ENCODE measurements at regions not wholly inside any gene's neighbourhood (a gene's known extent, or its start where the extent isn't known, plus 50 kb on each side); places are given as distances from the start of the nearest gene placed in this dataset.

- TF ChIP-seq CTCF (IDR thresholded peaks at IDR 0.05): no peak
- DNase-seq (ENCODE audit: low spot score) (no peak), ATAC-seq (ENCODE audit: low FRiP score) (no peak)
Measured at GRCh38 chr11:100581318-100581717, 105.8 kb upstream of the ARHGAP42 start.

GRCh38 chr11:100584201-100584985 lies 102.7 kb upstream of the ARHGAP42 start:
- ATAC-seq (ENCODE audit: low FRiP score): no peak
- no peak for TF ChIP-seq CTCF (IDR thresholded peaks at IDR 0.05)
- DNase-seq (ENCODE audit: low spot score): no peak

GRCh38 chr11:100585728-100586127 lies 101.4 kb upstream of the ARHGAP42 start:
- DNase-seq (ENCODE audit: low spot score): no peak
- no peak for ATAC-seq (ENCODE audit: low FRiP score)
- no peak for TF ChIP-seq CTCF (IDR thresholded peaks at IDR 0.05)

DNA sequence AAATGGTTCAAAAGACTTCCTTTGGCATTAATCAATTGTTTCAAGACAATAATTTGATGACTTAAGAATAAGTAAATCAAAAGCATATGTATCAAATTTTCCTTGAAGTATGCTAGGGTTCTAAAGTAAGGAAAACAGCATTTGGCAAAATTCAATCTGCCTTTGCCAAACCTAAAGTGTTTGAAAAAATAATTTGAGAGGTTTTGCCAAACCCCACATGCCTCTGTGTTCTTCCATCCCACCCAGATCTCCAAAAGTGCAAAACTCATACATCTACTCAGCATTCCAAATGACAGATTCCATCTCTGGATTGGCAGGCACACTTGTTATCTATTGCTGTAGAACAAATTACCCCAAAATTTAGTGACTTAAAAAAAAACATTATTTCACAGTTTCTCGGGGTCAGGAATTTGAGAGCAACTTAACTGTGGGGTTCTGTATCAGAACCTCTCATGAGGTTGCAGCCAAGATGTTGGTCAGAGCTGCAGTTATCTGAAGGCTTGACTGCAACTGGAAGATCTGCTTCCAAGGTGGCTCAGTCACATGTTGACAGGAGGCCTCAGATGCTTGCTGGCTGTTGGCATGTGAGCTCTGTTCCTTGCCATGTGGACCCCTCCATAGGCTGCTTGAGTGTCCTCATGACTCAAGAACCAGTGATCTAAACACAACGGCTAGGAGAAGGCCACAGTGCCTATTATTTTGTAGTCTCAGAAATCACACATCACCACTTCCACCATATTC lies 100.6 kb upstream of the ARHGAP42 start:
- DNase-seq (ENCODE audit: low spot score) (no peak), ATAC-seq (ENCODE audit: low FRiP score) (no peak)
- no peak for TF ChIP-seq CTCF (IDR thresholded peaks at IDR 0.05)

DNA sequence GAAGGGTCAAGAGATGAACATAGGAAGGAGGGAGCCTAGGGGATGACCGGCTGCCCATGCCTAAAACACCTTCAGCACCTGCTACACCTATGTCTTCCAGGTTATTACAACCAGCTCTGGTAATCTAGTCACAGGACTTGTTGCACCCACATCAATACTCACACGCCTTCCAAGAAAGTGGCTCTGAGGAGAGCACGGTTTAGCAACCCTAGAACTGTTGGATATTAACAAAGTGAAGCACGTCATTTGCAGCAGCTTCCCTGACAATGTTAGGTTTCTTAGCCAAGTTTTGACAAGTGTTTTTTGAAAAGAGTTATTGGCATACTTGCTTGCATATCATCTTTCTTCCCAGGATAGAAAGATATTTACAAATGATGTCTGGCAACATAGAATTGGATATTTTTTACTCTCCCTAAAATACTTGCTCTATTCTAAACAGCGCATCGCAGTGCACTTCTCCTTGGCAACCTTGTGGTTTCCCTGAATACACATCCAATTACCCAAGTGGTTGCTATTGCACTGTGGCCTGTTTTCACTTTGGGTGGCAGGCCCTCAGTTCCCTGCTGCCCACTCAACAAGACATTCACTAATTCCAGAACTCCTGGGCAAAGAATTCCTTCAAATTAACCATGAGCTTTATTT lies 94.3 kb upstream of the ARHGAP42 start:
- no peak for ATAC-seq (ENCODE audit: low FRiP score)
- TF ChIP-seq CTCF (IDR thresholded peaks at IDR 0.05): no peak
- DNase-seq (ENCODE audit: low spot score): no peak

DNA sequence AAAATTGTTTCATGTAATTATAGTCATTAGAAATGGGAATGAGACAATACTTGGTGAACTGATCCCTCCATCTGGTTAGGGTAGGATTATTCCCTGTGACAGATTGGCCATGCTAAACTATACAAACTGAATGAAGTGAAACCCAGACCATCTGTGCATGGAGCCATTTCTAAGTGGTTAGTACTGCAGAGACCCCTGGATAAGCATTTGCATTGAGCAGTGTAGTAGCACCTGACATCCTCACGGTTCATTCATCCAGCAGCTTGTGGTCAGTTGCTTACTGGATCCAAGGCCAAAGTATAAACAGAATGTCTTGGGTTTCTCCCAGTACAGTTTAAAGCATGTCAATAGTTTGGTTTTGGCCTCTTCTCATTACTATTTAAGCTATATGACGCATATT lies 93.8 kb upstream of the ARHGAP42 start:
- TF ChIP-seq CTCF (IDR thresholded peaks at IDR 0.05): no peak
- ATAC-seq (ENCODE audit: low FRiP score) (no peak), DNase-seq (ENCODE audit: low spot score) (no peak)

Data from omental fat pad (tissue), 3 donors.